GM18907 (cell line): ENCODE measurements at regions not wholly inside any gene's neighbourhood (a gene's known extent, or its start where the extent isn't known, plus 50 kb on each side); places are given as distances from the start of the nearest gene placed in this dataset.
"Not testable (repeated sequence)": the region's sequence is repeated elsewhere in the genome, so short reads cannot be mapped to it uniquely, and the experiment has no call there.

Source experiments
- ATAC-seq: cut with Tn5 transposase; IDR thresholded peaks from one replicate; pipeline ENCODE4 v1.9.1; 2021; ENCODE audit warnings: mild to moderate bottlenecking, moderate library complexity; ENCODE audit not compliant: unreplicated experiment

GRCh38 chr2:595831-596592 is 81.2 kb downstream of the TMEM18 start:
- ATAC-seq, result no peak

- ATAC-seq, result no peak
These were observed 81.9 kb downstream of the TMEM18 start for GRCh38 chr2:595141-595815.

- ATAC-seq, result no peak
These were observed 82.8 kb downstream of the TMEM18 start for GRCh38 chr2:594297-594949.

GRCh38 chr2:593356-594026 is 83.7 kb downstream of the TMEM18 start:
- no peak for ATAC-seq

GRCh38 chr2:592737-593136 is 84.5 kb downstream of the TMEM18 start:
- no peak for ATAC-seq

GRCh38 chr2:590214-591175 is 86.7 kb downstream of the TMEM18 start:
- no peak for ATAC-seq

- ATAC-seq, result no peak
These were observed 87.7 kb downstream of the TMEM18 start for GRCh38 chr2:589281-590130.

GRCh38 chr2:588074-588645 is 89.0 kb downstream of the TMEM18 start:
- ATAC-seq, result no peak

GRCh38 chr2:587087-587960 is 89.9 kb downstream of the TMEM18 start:
- ATAC-seq, result no peak

- ATAC-seq, result no peak
These were observed 90.5 kb downstream of the TMEM18 start for GRCh38 chr2:586641-587076.

- ATAC-seq, result peak; percentile 91
These were observed 92.1 kb downstream of the TMEM18 start for GRCh38 chr2:584863-585823.

GRCh38 chr2:583666-584065 is 93.5 kb downstream of the TMEM18 start:
- no peak for ATAC-seq

- ATAC-seq, result no peak
These were observed 94.2 kb downstream of the TMEM18 start for GRCh38 chr2:582792-583528.

- ATAC-seq, result not testable (repeated sequence)
These were observed 94.9 kb downstream of the TMEM18 start for GRCh38 chr2:582289-582688.

GRCh38 chr2:579961-580360 is 97.2 kb downstream of the TMEM18 start:
- no peak for ATAC-seq

- no peak for ATAC-seq
These were observed 97.8 kb downstream of the TMEM18 start for GRCh38 chr2:579351-579886.
